ENCODE measurements at regions not wholly inside any gene's neighbourhood (a gene's known extent, or its start where the extent isn't known, plus 50 kb on each side); places are given as distances from the start of the nearest gene placed in this dataset.

DNA sequence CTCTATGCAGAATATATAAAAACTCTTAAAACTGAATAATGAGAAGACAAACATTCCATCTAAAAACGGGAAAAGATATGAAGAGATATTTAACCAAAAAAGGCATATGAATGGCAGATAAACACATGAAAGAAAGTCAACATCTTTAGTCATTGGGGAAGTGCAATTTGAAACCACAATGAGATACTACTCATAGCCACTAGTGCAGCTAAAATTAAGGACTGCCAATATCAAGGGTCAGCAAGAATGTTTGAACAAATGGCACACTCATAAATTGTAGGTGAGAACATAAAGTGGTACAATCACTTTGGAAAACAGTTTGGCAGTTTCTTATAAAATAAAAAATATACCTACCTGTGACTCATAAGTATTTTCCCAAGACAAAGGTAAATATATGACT lies 534.9 kb upstream of the DIPK2B start:
- ChIA-PET CTCF (ENCODE audit: low intra/inter-chr PET ratio) (no interaction called here), POLR2A (no interaction called here)
- H3K36me3 ChIP-seq (ENCODE audit: control insufficient read depth, insufficient read depth, low read length) = no peaks in the 10 kb centered on the region
- no peak overlapping the region for H3K4me2 ChIP-seq (ENCODE audit: insufficient read depth, low read length)
- no peak overlapping the region for H3K9ac ChIP-seq (ENCODE audit: insufficient read depth in 1 of 2, low read depth in 2 of 2, low read length in 2 of 2)
- intact Hi-C loops (cut with micrococcal nuclease) (no loop called here), in situ Hi-C loops (cut with MboI) (no loop called here)
- no peaks in the 10 kb centered on the region for H3K9me3 ChIP-seq (replicated peaks; ENCODE audit: control insufficient read depth, insufficient read depth, low read depth, low read length)
- H4K20me1 ChIP-seq (replicated peaks; ENCODE audit: control insufficient read depth, insufficient read depth, low read length) = no peaks in the 10 kb centered on the region
- DNase-seq (ENCODE audit: extremely low read depth in 1 of 4, low spot score in 3 of 4) = no peak
- H3K27me3 ChIP-seq (ENCODE audit: control insufficient read depth in 2 of 2, insufficient read depth in 2 of 2, low read length in 2 of 2) = no peaks in the 10 kb centered on the region; a peak in 1 of 5 replicates
- no TSS peak for BruUV-seq (replicated peaks)
- no peak overlapping the region for H2AFZ ChIP-seq (ENCODE audit: low read depth, low read length)
- no peak for FAIRE-seq
- H3K27ac ChIP-seq (ENCODE audit: extremely low read depth, low read depth, low read length) = no peak overlapping the region
- no peak for ATAC-seq
- WGBS (ENCODE audit: insufficient coverage, low coverage, missing lambda C conversion rate) = 0% methylated on average over 1 of the region's 1 CpG
- no peaks in the 10 kb centered on the region for H3K79me2 ChIP-seq (ENCODE audit: control insufficient read depth, insufficient read depth, low read length)
- no peak overlapping the region for H3K4me3 ChIP-seq
- no peaks in the 10 kb centered on the region for H3K9me1 ChIP-seq (ENCODE audit: control insufficient read depth, insufficient read depth, low read length)
- no peaks in the 10 kb centered on the region for H3K4me1 ChIP-seq (replicated peaks in 1 of 2; ENCODE audit: control insufficient read depth in 2 of 2, insufficient read depth in 2 of 2, low read length in 2 of 2)
- no peak for TF ChIP-seq RAD21 (CRISPR knock-in tag; conservative IDR thresholded peaks at IDR 0.05 in 1 of 2, IDR thresholded peaks at IDR 0.05 in 1 of 2)
- TF ChIP-seq HOMEZ (CRISPR knock-in tag; IDR thresholded peaks at IDR 0.05) = no peak
- no peak for TF ChIP-seq MED1 (CRISPR knock-in tag; IDR thresholded peaks at IDR 0.05; ENCODE audit: borderline replicate concordance)
- no peak for TF ChIP-seq SOX6 (IDR thresholded peaks at IDR 0.05)
- no peak for TF ChIP-seq ZKSCAN1 (IDR thresholded peaks at IDR 0.05; ENCODE audit: low read depth, low read length)
- TF ChIP-seq, protein P1, sequence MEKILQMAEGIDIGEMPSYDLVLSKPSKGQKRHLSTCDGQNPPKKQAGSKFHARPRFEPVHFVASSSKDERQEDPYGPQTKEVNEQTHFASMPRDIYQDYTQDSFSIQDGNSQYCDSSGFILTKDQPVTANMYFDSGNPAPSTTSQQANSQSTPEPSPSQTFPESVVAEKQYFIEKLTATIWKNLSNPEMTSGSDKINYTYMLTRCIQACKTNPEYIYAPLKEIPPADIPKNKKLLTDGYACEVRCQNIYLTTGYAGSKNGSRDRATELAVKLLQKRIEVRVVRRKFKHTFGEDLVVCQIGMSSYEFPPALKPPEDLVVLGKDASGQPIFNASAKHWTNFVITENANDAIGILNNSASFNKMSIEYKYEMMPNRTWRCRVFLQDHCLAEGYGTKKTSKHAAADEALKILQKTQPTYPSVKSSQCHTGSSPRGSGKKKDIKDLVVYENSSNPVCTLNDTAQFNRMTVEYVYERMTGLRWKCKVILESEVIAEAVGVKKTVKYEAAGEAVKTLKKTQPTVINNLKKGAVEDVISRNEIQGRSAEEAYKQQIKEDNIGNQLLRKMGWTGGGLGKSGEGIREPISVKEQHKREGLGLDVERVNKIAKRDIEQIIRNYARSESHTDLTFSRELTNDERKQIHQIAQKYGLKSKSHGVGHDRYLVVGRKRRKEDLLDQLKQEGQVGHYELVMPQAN (IDR thresholded peaks at IDR 0.05; ENCODE audit: borderline replicate concordance) = no peak
- TF ChIP-seq ZNF41 (CRISPR knock-in tag; conservative IDR thresholded peaks at IDR 0.05) = no peak
- no peak for TF ChIP-seq POLR2AphosphoS5 (IDR thresholded peaks at IDR 0.05; ENCODE audit: control insufficient read depth, insufficient read depth, low read depth, low read length)
- TF ChIP-seq CREB3 (tag; conservative IDR thresholded peaks at IDR 0.05; ENCODE audit: low read depth) = no peak
- TF ChIP-seq MTA3 (IDR thresholded peaks at IDR 0.05; ENCODE audit: borderline replicate concordance) = no peak
- no peak for TF ChIP-seq RUNX1 (IDR thresholded peaks at IDR 0.05; ENCODE audit: low read depth)
- TF ChIP-seq, protein P2, sequence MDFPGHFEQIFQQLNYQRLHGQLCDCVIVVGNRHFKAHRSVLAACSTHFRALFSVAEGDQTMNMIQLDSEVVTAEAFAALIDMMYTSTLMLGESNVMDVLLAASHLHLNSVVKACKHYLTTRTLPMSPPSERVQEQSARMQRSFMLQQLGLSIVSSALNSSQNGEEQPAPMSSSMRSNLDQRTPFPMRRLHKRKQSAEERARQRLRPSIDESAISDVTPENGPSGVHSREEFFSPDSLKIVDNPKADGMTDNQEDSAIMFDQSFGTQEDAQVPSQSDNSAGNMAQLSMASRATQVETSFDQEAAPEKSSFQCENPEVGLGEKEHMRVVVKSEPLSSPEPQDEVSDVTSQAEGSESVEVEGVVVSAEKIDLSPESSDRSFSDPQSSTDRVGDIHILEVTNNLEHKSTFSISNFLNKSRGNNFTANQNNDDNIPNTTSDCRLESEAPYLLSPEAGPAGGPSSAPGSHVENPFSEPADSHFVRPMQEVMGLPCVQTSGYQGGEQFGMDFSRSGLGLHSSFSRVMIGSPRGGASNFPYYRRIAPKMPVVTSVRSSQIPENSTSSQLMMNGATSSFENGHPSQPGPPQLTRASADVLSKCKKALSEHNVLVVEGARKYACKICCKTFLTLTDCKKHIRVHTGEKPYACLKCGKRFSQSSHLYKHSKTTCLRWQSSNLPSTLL (IDR thresholded peaks at IDR 0.05) = no peak
- TF ChIP-seq NR1H2 (CRISPR knock-in tag; IDR thresholded peaks at IDR 0.05) = no peak
- TF ChIP-seq ZNF431 (CRISPR knock-in tag; IDR thresholded peaks at IDR 0.05) = no peak
- no peak for TF ChIP-seq PYGO2 (tag; IDR thresholded peaks at IDR 0.05)
